SK-N-SH (cell line): ENCODE measurements at regions not wholly inside any gene's neighbourhood (a gene's known extent, or its start where the extent isn't known, plus 50 kb on each side); places are given as distances from the start of the nearest gene placed in this dataset.
A peak's percentile ranks its signal among the peaks of the same experiment; 100 is the strongest.

Source experiments
- CTCF ChIA-PET: fragments of 300-600, 350-600 bp; formaldehyde crosslinking; extraction: SDS; loops from one replicate; lab custom pipeline; 2021; lab: Yijun Ruan, JAX
- POLR2A ChIA-PET: fragments of 350-600 bp; sonication (Branson Sonifier 250); formaldehyde crosslinking; extraction: SDS; loops from one replicate; lab custom pipeline; 2020; ENCODE audit warnings: antibody characterized with exemption, inconsistent platforms; lab: Yijun Ruan, JAX
- DNase-seq: peaks from one replicate; pipeline ENCODE4 v3.0.0; 2012
- H2AFZ ChIP-seq: fragments of 200-600 bp; sonication (generic); 2 replicates; pipeline ENCODE4 v1.8.1; 2016; ENCODE audit warnings: antibody characterized with exemption, mild to moderate bottlenecking, low read depth
- H3F3A ChIP-seq: fragments of 200-600 bp; sonication (generic); replicated peaks from 2 replicates; pipeline ENCODE3; 2016; ENCODE audit warnings: antibody characterized with exemption, mild to moderate bottlenecking; ENCODE audit not compliant: insufficient read depth
- H3K27ac ChIP-seq, 2 experiments: fragments of 200-500 bp in 1 of 2; fragments of 200-600 bp in 1 of 2; sonication (Bioruptor generic) in 1 of 2; sonication (generic), shearing (Covaris generic) in 1 of 2; 2 replicates each; pipeline versions ENCODE4 v1.5.1 to v1.6.1; 2014 to 2016; ENCODE audit warnings: low read depth in 2 of 2, inconsistent platforms in 1 of 2, low read length in 1 of 2, mild to moderate bottlenecking in 1 of 2, mixed read lengths in 1 of 2
- H3K27me3 ChIP-seq: fragments of 200-600 bp; sonication (generic), shearing (Covaris generic); 2 replicates; pipeline ENCODE4 v1.6.1; 2016; ENCODE audit warnings: mixed run types; ENCODE audit not compliant: insufficient read depth
- H3K36me3 ChIP-seq, 2 experiments: fragments of 200-500 bp in 1 of 2; fragments of 200-600 bp in 1 of 2; sonication (Bioruptor generic) in 1 of 2; sonication (generic) in 1 of 2; replicated peaks in 1 of 2; 2 replicates each; pipeline versions ENCODE3 to v1.5.1; 2014 to 2016; ENCODE audit warnings: low read length in 1 of 2, mild to moderate bottlenecking in 1 of 2; ENCODE audit not compliant: insufficient read depth in 2 of 2, control insufficient read depth in 1 of 2
- H3K4me1 ChIP-seq, 2 experiments: fragments of 200-500 bp in 1 of 2; fragments of 200-600 bp in 1 of 2; sonication (Bioruptor generic) in 1 of 2; sonication (generic), shearing (Covaris generic) in 1 of 2; 2 replicates each; pipeline versions ENCODE4 v1.5.1 to v1.6.1; 2014 to 2016; ENCODE audit warnings: low read depth in 1 of 2, low read length in 1 of 2, mixed run types in 1 of 2; ENCODE audit not compliant: insufficient read depth in 2 of 2, control insufficient read depth in 1 of 2
- H3K4me2 ChIP-seq: fragments of 200-600 bp; sonication (generic), shearing (Covaris generic); 2 replicates; pipeline ENCODE4 v1.6.1; 2017; ENCODE audit warnings: mixed run types
- H3K4me3 ChIP-seq, 2 experiments: fragments of 200-500 bp in 1 of 2; fragments of 200-600 bp in 1 of 2; sonication (Bioruptor generic) in 1 of 2; sonication (generic), shearing (Covaris generic) in 1 of 2; 2 replicates each; pipeline versions ENCODE4 v1.5.1 to v1.8.1; 2014 to 2016; ENCODE audit warnings: low read depth in 2 of 2, inconsistent platforms in 1 of 2, low read length in 1 of 2, mild to moderate bottlenecking in 1 of 2, mixed read lengths in 1 of 2, moderate library complexity in 1 of 2
- H3K79me2 ChIP-seq: fragments of 200-600 bp; sonication (generic); 2 replicates; pipeline ENCODE4 v1.8.1; 2017; ENCODE audit warnings: mild to moderate bottlenecking; ENCODE audit not compliant: insufficient read depth
- H3K9ac ChIP-seq: fragments of 200-600 bp; sonication (generic); 2 replicates; pipeline ENCODE4 v1.6.1; 2017; ENCODE audit warnings: mixed run types
- H3K9me2 ChIP-seq: fragments of 200-600 bp; sonication (generic); 2 replicates; pipeline ENCODE4 v1.6.1; 2017; ENCODE audit warnings: mixed run types
- H3K9me3 ChIP-seq: fragments of 200-600 bp; sonication (generic); 2 replicates; pipeline ENCODE4 v1.6.1; 2017; ENCODE audit warnings: mixed run types, mild to moderate bottlenecking, moderate library complexity
- H4K20me1 ChIP-seq: fragments of 200-600 bp; sonication (generic); 2 replicates; pipeline ENCODE4 v1.6.1; 2017; ENCODE audit warnings: mild to moderate bottlenecking, mixed run types; ENCODE audit not compliant: insufficient read depth
- EP300 ChIP-seq, 2 experiments: IDR thresholded peaks; 2 replicates each; pipeline versions ENCODE4 v1.4.0 to v1.6.1; 2012; ENCODE audit warnings: borderline replicate concordance in 1 of 2, low read depth in 1 of 2, low read length in 1 of 2
- FOXJ3 ChIP-seq: sonication (generic); formaldehyde crosslinking; IDR thresholded peaks from 2 replicates; pipeline ENCODE4 v1.5.1; 2020; ENCODE audit warnings: mild to moderate bottlenecking, missing genetic modification reagents
- FOXM1 ChIP-seq: IDR thresholded peaks from 2 replicates; pipeline ENCODE4 v1.4.0; 2012; ENCODE audit warnings: low read depth, mild to moderate bottlenecking
- GABPA ChIP-seq: IDR thresholded peaks from 2 replicates; pipeline ENCODE4 v1.4.0; 2012; ENCODE audit warnings: low read depth, mild to moderate bottlenecking
- JUND ChIP-seq: IDR thresholded peaks from 2 replicates; pipeline ENCODE4 v1.4.0; 2012
- MEF2A ChIP-seq: IDR thresholded peaks from 2 replicates; pipeline ENCODE4 v1.4.0; 2012; ENCODE audit warnings: low read depth, borderline replicate concordance
- NFIC ChIP-seq: IDR thresholded peaks from 2 replicates; pipeline ENCODE4 v1.4.0; 2012; ENCODE audit warnings: borderline replicate concordance
- RXRA ChIP-seq: IDR thresholded peaks from 2 replicates; pipeline ENCODE4 v1.4.0; 2012; ENCODE audit warnings: low read depth, mild to moderate bottlenecking, borderline replicate concordance
- SMC3 ChIP-seq: IDR thresholded peaks from 2 replicates; pipeline ENCODE4 v1.6.1; 2012; ENCODE audit warnings: low read depth, low read length, improper control_type of control experiment
- TAF1 ChIP-seq: IDR thresholded peaks from 2 replicates; pipeline ENCODE4 v1.6.1; 2012; ENCODE audit warnings: low read depth, mild to moderate bottlenecking, low read length, moderate library complexity, borderline replicate concordance
- TEAD4 ChIP-seq: IDR thresholded peaks from 2 replicates; pipeline ENCODE4 v1.4.0; 2012; ENCODE audit warnings: mild to moderate bottlenecking, borderline replicate concordance; ENCODE audit not compliant: insufficient read depth
- YY1 ChIP-seq: IDR thresholded peaks from 2 replicates; pipeline ENCODE4 v1.4.0; 2012; ENCODE audit warnings: low read depth, mild to moderate bottlenecking
- WGBS: methylation state at CpG from one replicate; pipeline ENCODE4 v1.1.6; 2017; ENCODE audit warnings: low lambda C conversion rate; 5-methylcytosine and 5-hydroxymethylcytosine counted together
- TF ChIP-seq, protein P1 (sequence below): IDR thresholded peaks from 2 replicates; pipeline ENCODE4; 2012
- TF ChIP-seq, protein P2 (sequence below): fragments of 150-350 bp; IDR thresholded peaks from 2 replicates; pipeline ENCODE4 v1.6.1; 2017; ENCODE audit warnings: antibody characterized with exemption, low read length, low read depth, borderline replicate concordance

DNA sequence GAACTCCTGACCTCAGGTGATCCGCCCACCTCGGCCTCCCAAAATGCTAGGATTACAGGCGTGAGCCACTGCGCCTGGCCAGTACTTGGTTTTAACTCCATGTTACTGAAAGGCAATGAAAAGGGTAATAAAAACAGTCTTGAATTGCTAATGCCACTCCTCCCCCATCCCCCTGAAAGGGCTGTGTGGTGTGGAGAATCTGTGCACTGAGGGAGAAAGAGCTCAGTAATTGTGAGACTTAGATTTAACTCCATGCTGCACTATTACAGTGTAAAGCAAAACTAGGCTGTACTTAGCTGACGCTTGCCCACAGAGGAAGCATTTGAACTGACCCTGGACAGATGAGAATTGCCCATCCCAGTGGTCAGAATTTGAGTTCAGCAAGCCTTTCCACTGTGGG, 1662.4 kb upstream of the ACO1 start:
- Histone ChIP-seq H3K4me3 (no peak overlapping the region), H3F3A (peaks cover 8% of the 10 kb centered on the region), H3K36me3 (no peaks in the 10 kb centered on the region), H3K79me2 (no peaks in the 10 kb centered on the region), H3K27ac (no peak overlapping the region), H3K9me2 (no peaks in the 10 kb centered on the region; the same call in 1 of the 2 replicates), H3K4me1 (no peaks in the 10 kb centered on the region; a peak in 1 of 4 replicates), H3K4me2 (no peak overlapping the region), H3K9ac (no peak overlapping the region), H4K20me1 (no peaks in the 10 kb centered on the region), H3K9me3 (peaks cover 8% of the 10 kb centered on the region; the same call in 1 of the 2 replicates), H2AFZ (no peak overlapping the region), H3K27me3 (no peaks in the 10 kb centered on the region)
- WGBS, result 94% methylated on average over 5 of the region's 5 CpGs
- POLR2A ChIA-PET, result no interaction called here
- DNase-seq, result no peak
- TF ChIP-seq RXRA (no peak), FOXM1 (no peak), GABPA (no peak), MEF2A (no peak), EP300 (IDR thresholded peaks at IDR 0.05; ENCODE audit: borderline replicate concordance in 1 of 2, low read depth in 1 of 2, low read length in 1 of 2) (no peak), SMC3 (no peak), FOXJ3 (CRISPR knock-in tag) (no peak), TAF1 (no peak), YY1 (no peak)
- TF ChIP-seq, protein P1, sequence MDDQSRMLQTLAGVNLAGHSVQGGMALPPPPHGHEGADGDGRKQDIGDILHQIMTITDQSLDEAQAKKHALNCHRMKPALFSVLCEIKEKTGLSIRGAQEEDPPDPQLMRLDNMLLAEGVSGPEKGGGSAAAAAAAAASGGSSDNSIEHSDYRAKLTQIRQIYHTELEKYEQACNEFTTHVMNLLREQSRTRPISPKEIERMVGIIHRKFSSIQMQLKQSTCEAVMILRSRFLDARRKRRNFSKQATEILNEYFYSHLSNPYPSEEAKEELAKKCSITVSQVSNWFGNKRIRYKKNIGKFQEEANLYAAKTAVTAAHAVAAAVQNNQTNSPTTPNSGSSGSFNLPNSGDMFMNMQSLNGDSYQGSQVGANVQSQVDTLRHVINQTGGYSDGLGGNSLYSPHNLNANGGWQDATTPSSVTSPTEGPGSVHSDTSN, result no peak
- CTCF ChIA-PET, result interaction anchor here (0.7 kb wide), 1 partner anchor 1282 kb away, joined by 3 read pairs; no protein-coding TSS in a partner anchor

DNA sequence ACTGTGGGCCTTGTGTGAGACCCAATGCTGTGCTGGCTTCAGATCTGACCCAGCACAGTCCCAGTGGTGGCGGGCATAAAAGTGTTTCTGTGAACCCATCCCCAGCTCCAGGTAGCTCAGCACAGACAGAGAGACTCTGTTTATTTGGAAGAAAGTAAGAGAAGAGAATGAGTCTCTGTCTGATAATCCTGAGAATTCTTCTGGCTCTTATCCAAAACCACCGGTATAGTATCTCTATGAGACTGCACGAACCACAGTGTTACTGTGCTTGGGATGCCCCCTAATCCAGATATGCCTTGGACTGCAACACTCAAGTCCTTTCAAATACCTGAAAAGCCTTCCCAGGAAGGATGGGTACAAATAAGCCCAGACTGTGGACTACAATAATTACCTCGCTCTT, 1660.8 kb upstream of the ACO1 start:
- DNase-seq, result no peak
- no peaks in the 10 kb centered on the region for H4K20me1 ChIP-seq
- no peak overlapping the region for H3K9ac ChIP-seq
- H3K27ac ChIP-seq, result no peak overlapping the region
- no peaks in the 10 kb centered on the region; a peak in 1 of 4 replicates for H3K4me1 ChIP-seq
- H3K4me3 ChIP-seq, result no peak overlapping the region
- TF ChIP-seq JUND (no peak), MEF2A (no peak), YY1 (no peak), TEAD4 (0 out of 2 replicates have a peak, but pooled peaks have one; percentile 9), NFIC (peak; percentile 55; the same call in 1 of the 2 replicates), EP300 (IDR thresholded peaks at IDR 0.05; ENCODE audit: borderline replicate concordance in 1 of 2, low read depth in 1 of 2, low read length in 1 of 2) (no peak), SMC3 (no peak)
- TF ChIP-seq, protein P2, sequence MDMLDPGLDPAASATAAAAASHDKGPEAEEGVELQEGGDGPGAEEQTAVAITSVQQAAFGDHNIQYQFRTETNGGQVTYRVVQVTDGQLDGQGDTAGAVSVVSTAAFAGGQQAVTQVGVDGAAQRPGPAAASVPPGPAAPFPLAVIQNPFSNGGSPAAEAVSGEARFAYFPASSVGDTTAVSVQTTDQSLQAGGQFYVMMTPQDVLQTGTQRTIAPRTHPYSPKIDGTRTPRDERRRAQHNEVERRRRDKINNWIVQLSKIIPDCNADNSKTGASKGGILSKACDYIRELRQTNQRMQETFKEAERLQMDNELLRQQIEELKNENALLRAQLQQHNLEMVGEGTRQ, result no peak
- no peaks in the 10 kb centered on the region for H3K27me3 ChIP-seq
- H3F3A ChIP-seq, result peaks cover 4% of the 10 kb centered on the region
- WGBS, result 71% methylated on average over 4 of the region's 4 CpGs
- peaks cover 8% of the 10 kb centered on the region; the same call in 1 of the 2 replicates for H3K9me3 ChIP-seq
- H2AFZ ChIP-seq, result no peak overlapping the region
- ChIA-PET CTCF (no interaction called here), POLR2A (no interaction called here)
- no peaks in the 10 kb centered on the region for H3K36me3 ChIP-seq
- no peaks in the 10 kb centered on the region; the same call in 1 of the 2 replicates for H3K9me2 ChIP-seq
- no peaks in the 10 kb centered on the region for H3K79me2 ChIP-seq
- H3K4me2 ChIP-seq, result no peak overlapping the region
